CD14-positive monocyte (primary cell): ENCODE measurements at regions not wholly inside any gene's neighbourhood (a gene's known extent, or its start where the extent isn't known, plus 50 kb on each side); places are given as distances from the start of the nearest gene placed in this dataset.

Experiments
- DNase-seq, 3 donors: peaks; one replicate each; pipeline ENCODE4 v3.0.0-alpha.2; 2011 to 2022
- H2AFZ ChIP-seq: 2 replicates; pipeline ENCODE4 v1.6.0; 2012; ENCODE audit warnings: mild to moderate bottlenecking, low read depth, low read length, inconsistent platforms; ENCODE audit not compliant: insufficient read depth, poor library complexity, severe bottlenecking
- H3K27ac ChIP-seq, 2 donors: 1 replicate in 1 of 2; 2 replicates in 1 of 2; pipeline ENCODE4 v1.5.1; 2012 to 2013; ENCODE audit warnings: low read length in 2 of 2, control low read depth in 1 of 2, inconsistent platforms in 1 of 2, low read depth in 1 of 2, mild to moderate bottlenecking in 1 of 2
- H3K27me3 ChIP-seq, 2 donors: one replicate each; pipeline versions ENCODE4 v1.6.0 to v1.6.1; 2011 to 2013; ENCODE audit warnings: low read length in 2 of 2; ENCODE audit not compliant: control insufficient read depth in 2 of 2, insufficient read depth in 2 of 2
- H3K36me3 ChIP-seq, 2 donors: replicated peaks in 1 of 2; 1 replicate in 1 of 2; 2 replicates in 1 of 2; pipeline versions ENCODE4 v1.5.1 to v1.6.1; 2012 to 2013; ENCODE audit warnings: low read length in 2 of 2, control low read depth in 1 of 2, inconsistent platforms in 1 of 2, mild to moderate bottlenecking in 1 of 2; ENCODE audit not compliant: insufficient read depth in 2 of 2, control insufficient read depth in 1 of 2
- H3K4me1 ChIP-seq, 2 donors: 1 replicate in 1 of 2; 2 replicates in 1 of 2; pipeline versions ENCODE4 v1.5.1 to v1.6.1; 2012 to 2013; ENCODE audit warnings: low read length in 2 of 2, control low read depth in 1 of 2, inconsistent platforms in 1 of 2, mild to moderate bottlenecking in 1 of 2, moderate library complexity in 1 of 2; ENCODE audit not compliant: insufficient read depth in 2 of 2, control insufficient read depth in 1 of 2
- H3K4me2 ChIP-seq: replicated peaks from 2 replicates; pipeline ENCODE3; 2012; ENCODE audit warnings: low read length, moderate library complexity, mild to moderate bottlenecking; ENCODE audit not compliant: poor library complexity, severe bottlenecking; ENCODE audit errors: extremely low read depth
- H3K4me3 ChIP-seq, 3 experiments: fragments of 200-600 bp in 1 of 3; sonication (generic) in 1 of 3; replicated peaks in 1 of 3; 1 replicate in 2 of 3; 2 replicates in 1 of 3; pipeline ENCODE4 v1.5.1; 2011 to 2013; ENCODE audit warnings: low read length in 3 of 3, mild to moderate bottlenecking in 3 of 3, control low read depth in 2 of 3, low read depth in 2 of 3, inconsistent platforms in 1 of 3, moderate library complexity in 1 of 3
- H3K79me2 ChIP-seq: 2 replicates; pipeline ENCODE4 v1.6.0; 2012; ENCODE audit warnings: mild to moderate bottlenecking, control low read depth, inconsistent platforms, low read length, moderate library complexity; ENCODE audit not compliant: insufficient read depth
- H3K9ac ChIP-seq: 2 replicates; pipeline ENCODE4 v1.6.0; 2017; ENCODE audit warnings: low read length, mild to moderate bottlenecking; ENCODE audit not compliant: insufficient read depth, poor library complexity, severe bottlenecking
- H3K9me3 ChIP-seq, 2 donors: replicated peaks in 1 of 2; 1 replicate in 1 of 2; 2 replicates in 1 of 2; pipeline versions ENCODE4 v1.5.1 to v1.6.1; 2012 to 2013; ENCODE audit warnings: low read length in 2 of 2, control low read depth in 1 of 2; ENCODE audit not compliant: control insufficient read depth in 1 of 2, insufficient read depth in 1 of 2
- H4K20me1 ChIP-seq: 2 replicates; pipeline ENCODE4 v1.6.0; 2012; ENCODE audit warnings: mild to moderate bottlenecking, low read length, control low read depth, moderate library complexity; ENCODE audit not compliant: insufficient read depth
- H3K27ac Mint-ChIP-seq, 7 donors: one replicate each; pipeline ENCODE4 v1.8.0; 2020; ENCODE audit warnings: mild to moderate bottlenecking in 7 of 7, mixed read lengths in 7 of 7, moderate library complexity in 6 of 7, inconsistent platforms in 2 of 7
- H3K27me3 Mint-ChIP-seq, 3 donors: one replicate each; pipeline ENCODE4 v1.8.0; 2021 to 2022; ENCODE audit warnings: low read depth in 3 of 3, mild to moderate bottlenecking in 3 of 3, mixed read lengths in 3 of 3, moderate library complexity in 3 of 3, inconsistent platforms in 1 of 3
- H3K36me3 Mint-ChIP-seq, 2 donors: one replicate each; pipeline ENCODE4 v1.8.0; 2020; ENCODE audit warnings: mixed read lengths in 2 of 2, inconsistent platforms in 1 of 2, mild to moderate bottlenecking in 1 of 2
- H3K4me1 Mint-ChIP-seq: one replicate; pipeline ENCODE4 v1.8.0; 2020; ENCODE audit warnings: mild to moderate bottlenecking, mixed read lengths
- H3K4me3 Mint-ChIP-seq, 2 donors: one replicate each; pipeline ENCODE4 v1.8.0; 2020; ENCODE audit warnings: mild to moderate bottlenecking in 2 of 2, mixed read lengths in 2 of 2, moderate library complexity in 1 of 2
- H3K9me3 Mint-ChIP-seq, 7 donors: one replicate each; pipeline ENCODE4 v1.8.0; 2020 to 2022; ENCODE audit warnings: mixed read lengths in 7 of 7, mild to moderate bottlenecking in 6 of 7, moderate library complexity in 6 of 7, inconsistent platforms in 2 of 7
- CTCF ChIP-seq: fragments of 200-600 bp; IDR thresholded peaks from one replicate; pipeline ENCODE4 v1.8.0; 2022; ENCODE audit warnings: antibody characterized with exemption, mild to moderate bottlenecking
- whole genome bisulfite sequencing: methylation state at CpG from one replicate; pipeline ENCODE4 v1.1.5; 2013; ENCODE audit warnings: missing lambda C conversion rate; ENCODE audit not compliant: insufficient coverage; 5-methylcytosine and 5-hydroxymethylcytosine counted together
- intact Hi-C, 2 donors: fragments of 100-400 bp; cut with micrococcal nuclease; formaldehyde crosslinking; loops; one replicate each; pipeline versions ENCODE4 v1.15.0 to v1.15.1; 2023

GRCh38 chr12:124094733-124095132 lies 121.7 kb downstream of the ZNF664 start:
- Histone ChIP-seq H3K27ac (no peak overlapping the region), H3K4me3 (no peak overlapping the region), H3K4me2 (no peak overlapping the region), H3K4me1 (no peaks in the 10 kb centered on the region), H2AFZ (no peak overlapping the region), H3K9ac (no peak overlapping the region), H3K79me2 (no peaks in the 10 kb centered on the region), H3K9me3 (no peaks in the 10 kb centered on the region), H4K20me1 (no peaks in the 10 kb centered on the region), H3K27me3 (peaks cover 0 to 3% of the 10 kb centered on the region in 2 donors), H3K36me3 (no peaks in the 10 kb centered on the region)
- H3K9me3 Mint-ChIP-seq = peaks cover 0 to 3% (median 0%) of the 10 kb centered on the region in 7 donors
- H3K27ac Mint-ChIP-seq = no peak overlapping the region
- intact Hi-C loops = no loop called here
- no peak for DNase-seq
- 12% methylated on average over 3 of the region's 5 CpGs for WGBS
- no peaks in the 10 kb centered on the region for H3K36me3 Mint-ChIP-seq
- peaks cover 2 to 9% (median 8%) of the 10 kb centered on the region in 3 donors for H3K27me3 Mint-ChIP-seq
- TF ChIP-seq CTCF = no peak
- H3K4me3 Mint-ChIP-seq = no peak overlapping the region
- no peaks in the 10 kb centered on the region for H3K4me1 Mint-ChIP-seq

GRCh38 chr12:124096109-124096508 lies 123.1 kb downstream of the ZNF664 start:
- Mint-ChIP-seq H3K4me1 (no peaks in the 10 kb centered on the region), H3K36me3 (no peaks in the 10 kb centered on the region), H3K27ac (no peak overlapping the region), H3K27me3 (peaks cover 4 to 11% (median 7%) of the 10 kb centered on the region in 3 donors), H3K4me3 (no peak overlapping the region), H3K9me3 (peaks cover 0 to 4% (median 0%) of the 10 kb centered on the region in 7 donors)
- 100% methylated on average over 9 of the region's 15 CpGs for WGBS
- DNase-seq = no peak
- Histone ChIP-seq H3K4me3 (no peak overlapping the region), H3K9ac (no peak overlapping the region), H3K4me2 (no peak overlapping the region), H3K4me1 (no peaks in the 10 kb centered on the region), H3K9me3 (no peaks in the 10 kb centered on the region), H4K20me1 (no peaks in the 10 kb centered on the region), H3K27me3 (peaks cover 0 to 3% of the 10 kb centered on the region in 2 donors), H3K36me3 (no peaks in the 10 kb centered on the region), H2AFZ (no peak overlapping the region), H3K27ac (no peak overlapping the region), H3K79me2 (no peaks in the 10 kb centered on the region)
- intact Hi-C loops = no loop called here
- TF ChIP-seq CTCF = no peak
